Vagina (tissue), 2 donors: ENCODE measurements at regions not wholly inside any gene's neighbourhood (a gene's known extent, or its start where the extent isn't known, plus 50 kb on each side); places are given as distances from the start of the nearest gene placed in this dataset.

ENCODE experiments used
- POLR2A ChIP-seq, 2 donors: fragments of 450-650 bp; IDR thresholded peaks; one replicate each; pipeline ENCODE4 v1.6.1; 2017; ENCODE audit warnings: antibody characterized with exemption in 2 of 2, mild to moderate bottlenecking in 2 of 2, moderate library complexity in 2 of 2
- POLR2AphosphoS5 ChIP-seq, 2 donors: sonication (generic); formaldehyde crosslinking; IDR thresholded peaks; one replicate each; pipeline ENCODE4 v1.9.0; 2017; ENCODE audit warnings: antibody characterized with exemption in 2 of 2, mild to moderate bottlenecking in 2 of 2, low read depth in 1 of 2; ENCODE audit not compliant: insufficient read depth in 1 of 2
- TF ChIP-seq, protein P1 (sequence below), 3 experiments: fragments of 450-650 bp in 2 of 3; fragments of 200-600 bp in 1 of 3; sonication (generic) in 1 of 3; IDR thresholded peaks; one replicate each; pipeline ENCODE4 v1.5.1; 2017 to 2019; ENCODE audit warnings: antibody characterized with exemption in 3 of 3, mild to moderate bottlenecking in 2 of 3, moderate library complexity in 2 of 3

- TF ChIP-seq, protein P1, sequence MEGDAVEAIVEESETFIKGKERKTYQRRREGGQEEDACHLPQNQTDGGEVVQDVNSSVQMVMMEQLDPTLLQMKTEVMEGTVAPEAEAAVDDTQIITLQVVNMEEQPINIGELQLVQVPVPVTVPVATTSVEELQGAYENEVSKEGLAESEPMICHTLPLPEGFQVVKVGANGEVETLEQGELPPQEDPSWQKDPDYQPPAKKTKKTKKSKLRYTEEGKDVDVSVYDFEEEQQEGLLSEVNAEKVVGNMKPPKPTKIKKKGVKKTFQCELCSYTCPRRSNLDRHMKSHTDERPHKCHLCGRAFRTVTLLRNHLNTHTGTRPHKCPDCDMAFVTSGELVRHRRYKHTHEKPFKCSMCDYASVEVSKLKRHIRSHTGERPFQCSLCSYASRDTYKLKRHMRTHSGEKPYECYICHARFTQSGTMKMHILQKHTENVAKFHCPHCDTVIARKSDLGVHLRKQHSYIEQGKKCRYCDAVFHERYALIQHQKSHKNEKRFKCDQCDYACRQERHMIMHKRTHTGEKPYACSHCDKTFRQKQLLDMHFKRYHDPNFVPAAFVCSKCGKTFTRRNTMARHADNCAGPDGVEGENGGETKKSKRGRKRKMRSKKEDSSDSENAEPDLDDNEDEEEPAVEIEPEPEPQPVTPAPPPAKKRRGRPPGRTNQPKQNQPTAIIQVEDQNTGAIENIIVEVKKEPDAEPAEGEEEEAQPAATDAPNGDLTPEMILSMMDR (IDR thresholded peaks at IDR 0.05): no peak
- TF ChIP-seq POLR2AphosphoS5 (IDR thresholded peaks at IDR 0.05; ENCODE audit: insufficient read depth in 1 of 2, low read depth in 1 of 2): no peak
- no peak for TF ChIP-seq POLR2A (IDR thresholded peaks at IDR 0.05)
Observed at GRCh38 chr2:66127656-66128055, 307.3 kb upstream of the MEIS1 start.
